ENCODE measurements at regions not wholly inside any gene's neighbourhood (a gene's known extent, or its start where the extent isn't known, plus 50 kb on each side); places are given as distances from the start of the nearest gene placed in this dataset.

- TF ChIP-seq CTCF (IDR thresholded peaks at IDR 0.05; ENCODE audit: extremely low read depth in 1 of 2, insufficient read depth in 1 of 2, low read depth in 1 of 2, low read length in 2 of 2) (no peak), POLR2A (IDR thresholded peaks at IDR 0.05; ENCODE audit: low read depth, low read length) (no peak), POLR2AphosphoS5 (IDR thresholded peaks at IDR 0.05; ENCODE audit: insufficient read depth, low read depth, low read length) (no peak), EZH2 (IDR thresholded peaks at IDR 0.05; ENCODE audit: borderline replicate concordance, low read depth, low read length, severe bottlenecking) (no peak), MAX (IDR thresholded peaks at IDR 0.05; ENCODE audit: insufficient read depth, insufficient read length) (no peak), FOS (IDR thresholded peaks at IDR 0.05; ENCODE audit: borderline replicate concordance, insufficient read depth, low read length) (no peak), MYC (IDR thresholded peaks at IDR 0.05; ENCODE audit: low read depth, low read length) (no peak), GATA2 (IDR thresholded peaks at IDR 0.05; ENCODE audit: insufficient read depth, insufficient read length, low read depth, low read length) (no peak)
Observed at GRCh38 chr2:212841460-212841859, 302.9 kb upstream of the ERBB4 start.
